ENCODE measurements at regions not wholly inside any gene's neighbourhood (a gene's known extent, or its start where the extent isn't known, plus 50 kb on each side); places are given as distances from the start of the nearest gene placed in this dataset.
"Not testable (repeated sequence)": the region's sequence is repeated elsewhere in the genome, so short reads cannot be mapped to it uniquely, and the experiment has no call there.

DNA sequence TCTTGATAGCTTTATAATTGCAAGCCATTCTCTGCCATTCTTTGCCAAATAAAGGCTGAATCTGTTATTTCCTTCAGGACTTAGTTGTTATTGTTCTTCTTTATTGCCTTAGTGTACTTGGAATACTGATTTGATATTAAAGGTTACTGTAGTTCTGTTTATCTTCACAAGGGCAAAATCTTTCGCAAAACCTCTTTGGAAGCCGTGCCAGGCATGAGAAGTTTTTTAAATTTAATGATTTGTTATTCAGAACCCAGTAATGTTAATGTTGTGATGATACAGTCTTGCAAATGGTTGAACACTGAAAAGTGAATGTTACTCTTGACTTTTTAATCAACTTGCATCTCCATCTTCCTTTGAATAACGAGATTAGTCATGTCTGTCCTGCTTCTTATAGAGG, 1225.2 kb upstream of the GOT2 start:
- no peak overlapping the region for H3K4me3 ChIP-seq (ENCODE audit: low read depth, low read length)

DNA sequence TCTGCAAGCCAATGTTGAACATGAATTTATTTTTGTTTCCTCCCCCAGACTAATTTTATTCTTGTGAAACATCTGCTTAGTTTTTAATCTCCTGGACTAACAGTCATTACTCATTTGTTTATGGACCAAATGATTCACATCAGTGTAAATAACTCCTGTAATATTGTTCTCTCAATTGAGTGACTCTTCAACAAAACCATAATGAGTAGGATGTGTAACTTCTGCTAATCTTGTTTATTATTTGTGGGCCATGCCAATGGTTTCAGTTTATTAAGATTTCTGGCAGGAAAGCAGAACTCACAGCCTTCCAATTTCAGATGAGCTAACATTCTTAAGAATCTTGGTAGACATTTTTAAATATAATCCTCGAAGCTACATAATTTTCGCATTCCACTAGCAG, 1216.3 kb upstream of the GOT2 start:
- H3K4me3 ChIP-seq (ENCODE audit: low read depth, low read length) = no peak overlapping the region
- TF ChIP-seq, protein P1, sequence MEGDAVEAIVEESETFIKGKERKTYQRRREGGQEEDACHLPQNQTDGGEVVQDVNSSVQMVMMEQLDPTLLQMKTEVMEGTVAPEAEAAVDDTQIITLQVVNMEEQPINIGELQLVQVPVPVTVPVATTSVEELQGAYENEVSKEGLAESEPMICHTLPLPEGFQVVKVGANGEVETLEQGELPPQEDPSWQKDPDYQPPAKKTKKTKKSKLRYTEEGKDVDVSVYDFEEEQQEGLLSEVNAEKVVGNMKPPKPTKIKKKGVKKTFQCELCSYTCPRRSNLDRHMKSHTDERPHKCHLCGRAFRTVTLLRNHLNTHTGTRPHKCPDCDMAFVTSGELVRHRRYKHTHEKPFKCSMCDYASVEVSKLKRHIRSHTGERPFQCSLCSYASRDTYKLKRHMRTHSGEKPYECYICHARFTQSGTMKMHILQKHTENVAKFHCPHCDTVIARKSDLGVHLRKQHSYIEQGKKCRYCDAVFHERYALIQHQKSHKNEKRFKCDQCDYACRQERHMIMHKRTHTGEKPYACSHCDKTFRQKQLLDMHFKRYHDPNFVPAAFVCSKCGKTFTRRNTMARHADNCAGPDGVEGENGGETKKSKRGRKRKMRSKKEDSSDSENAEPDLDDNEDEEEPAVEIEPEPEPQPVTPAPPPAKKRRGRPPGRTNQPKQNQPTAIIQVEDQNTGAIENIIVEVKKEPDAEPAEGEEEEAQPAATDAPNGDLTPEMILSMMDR (IDR thresholded peaks at IDR 0.05; ENCODE audit: low read depth, low read length) = no peak
- no peak overlapping the region for H3K27ac ChIP-seq
- no peaks in the 10 kb centered on the region for H3K27me3 ChIP-seq (ENCODE audit: insufficient read depth, low read depth, severe bottlenecking)
- DNase-seq = no peak
- H3K36me3 ChIP-seq = no peaks in the 10 kb centered on the region
- peaks cover 4% of the 10 kb centered on the region for H3K9me3 ChIP-seq (ENCODE audit: severe bottlenecking)

More for the DNA sequence above, 1225.2 kb upstream of the GOT2 start:
- Histone ChIP-seq H3K27ac (no peak overlapping the region), H3K9me3 (ENCODE audit: severe bottlenecking) (no peaks in the 10 kb centered on the region), H3K36me3 (no peaks in the 10 kb centered on the region), H3K27me3 (ENCODE audit: insufficient read depth, low read depth, severe bottlenecking) (no peaks in the 10 kb centered on the region)
- DNase-seq = no peak
- TF ChIP-seq, protein P1 (IDR thresholded peaks at IDR 0.05; ENCODE audit: low read depth, low read length) = no peak

DNA sequence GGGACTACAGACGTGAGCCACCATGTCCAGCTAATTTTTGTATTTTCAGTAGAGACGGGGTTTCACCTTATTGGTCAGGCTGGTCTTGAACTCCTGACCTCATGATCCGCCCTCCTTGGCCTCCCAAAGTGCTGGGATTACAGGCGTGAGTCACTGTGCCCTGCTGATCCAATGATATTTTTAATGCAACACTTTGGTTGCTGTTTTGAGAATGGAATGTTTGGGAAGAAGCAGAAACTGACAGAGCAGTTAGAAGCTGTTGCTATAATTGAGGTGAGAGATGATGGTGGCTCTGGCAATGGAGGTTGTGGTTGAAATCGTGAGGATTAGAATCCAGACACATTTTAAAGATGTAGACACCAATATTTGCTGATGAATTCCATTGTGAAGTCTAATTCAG, 1209.9 kb upstream of the GOT2 start:
- not testable (repeated sequence) for DNase-seq; H3K36me3 ChIP-seq; H3K27me3 ChIP-seq (ENCODE audit: insufficient read depth, low read depth, severe bottlenecking); H3K4me3 ChIP-seq (ENCODE audit: low read depth, low read length); H3K9me3 ChIP-seq (ENCODE audit: severe bottlenecking); H3K27ac ChIP-seq

DNA sequence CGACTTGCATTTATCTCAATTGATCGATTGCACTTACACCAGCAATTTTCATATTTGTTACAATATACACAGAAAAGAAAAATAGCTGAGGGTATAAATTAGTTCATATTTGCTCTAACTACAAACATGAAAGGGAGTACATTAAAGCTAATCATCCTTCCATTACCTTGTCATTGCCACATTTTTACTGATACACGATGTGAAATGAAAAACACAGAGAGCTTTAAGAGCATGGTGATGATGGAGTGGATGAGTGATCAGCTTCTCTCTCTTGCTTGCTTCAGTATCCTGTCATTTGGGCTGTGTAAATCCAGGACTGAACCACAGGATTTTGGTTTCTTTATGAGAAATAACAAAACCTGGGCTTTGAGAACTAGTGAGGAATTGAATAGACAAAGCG, 1207.5 kb upstream of the GOT2 start:
- Histone ChIP-seq H3K27me3 (ENCODE audit: insufficient read depth, low read depth, severe bottlenecking) (no peaks in the 10 kb centered on the region), H3K27ac (no peak overlapping the region), H3K36me3 (no peaks in the 10 kb centered on the region), H3K9me3 (ENCODE audit: severe bottlenecking) (no peaks in the 10 kb centered on the region), H3K4me3 (ENCODE audit: low read depth, low read length) (no peak overlapping the region)
- TF ChIP-seq, protein P1 (IDR thresholded peaks at IDR 0.05; ENCODE audit: low read depth, low read length) = no peak
- no peak for DNase-seq

DNA sequence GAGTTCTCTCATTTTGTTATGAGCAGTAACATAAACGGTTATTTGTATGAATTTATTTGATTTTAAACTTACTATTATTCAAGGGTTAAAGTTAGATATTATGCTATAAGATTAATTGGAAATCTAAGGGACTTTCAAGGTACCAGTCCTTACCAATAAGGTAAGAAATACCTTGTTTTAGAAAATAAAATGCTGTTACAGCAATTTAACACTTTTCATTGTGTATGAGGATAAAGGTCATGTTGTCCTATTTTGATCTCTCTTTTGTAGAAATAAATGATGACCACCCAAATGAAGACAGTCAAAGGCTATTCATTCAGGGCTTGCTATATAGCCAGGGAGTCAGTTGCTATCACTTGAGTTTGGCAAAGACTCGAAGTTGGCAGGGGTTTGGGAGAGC, 1185.9 kb upstream of the GOT2 start:
- H3K9me3 ChIP-seq (ENCODE audit: severe bottlenecking) = no peaks in the 10 kb centered on the region
- DNase-seq = no peak
- no peaks in the 10 kb centered on the region for H3K36me3 ChIP-seq
- TF ChIP-seq, protein P1 (IDR thresholded peaks at IDR 0.05; ENCODE audit: low read depth, low read length) = no peak
- H3K27ac ChIP-seq = no peak overlapping the region
- H3K4me3 ChIP-seq (ENCODE audit: low read depth, low read length) = no peak overlapping the region
- no peaks in the 10 kb centered on the region for H3K27me3 ChIP-seq (ENCODE audit: insufficient read depth, low read depth, severe bottlenecking)

DNA sequence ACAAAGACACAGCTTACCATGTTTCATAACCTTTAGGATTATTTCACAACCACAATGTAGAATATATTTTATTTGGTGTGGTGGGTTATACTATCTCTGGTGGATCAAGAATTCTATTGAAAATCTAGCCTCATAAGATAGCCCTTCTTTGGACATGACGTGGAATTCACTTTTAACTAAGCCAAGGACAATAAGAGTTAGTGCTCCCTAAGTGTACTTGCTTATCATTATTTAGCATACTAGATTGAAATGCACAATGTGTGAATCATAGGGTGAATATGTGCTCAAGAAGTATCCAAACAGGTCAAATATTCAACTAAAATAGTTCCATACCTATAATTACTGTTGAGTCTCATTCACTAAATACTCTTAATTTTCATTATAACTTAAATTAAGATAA, 1179.5 kb upstream of the GOT2 start:
- Histone ChIP-seq H3K36me3 (no peaks in the 10 kb centered on the region), H3K27ac (no peak overlapping the region), H3K4me3 (ENCODE audit: low read depth, low read length) (no peak overlapping the region), H3K27me3 (ENCODE audit: insufficient read depth, low read depth, severe bottlenecking) (no peaks in the 10 kb centered on the region), H3K9me3 (ENCODE audit: severe bottlenecking) (no peaks in the 10 kb centered on the region)
- TF ChIP-seq, protein P1 (IDR thresholded peaks at IDR 0.05; ENCODE audit: low read depth, low read length) = no peak
- no peak for DNase-seq

Data from WERI-Rb-1 (cell line).